ENCODE measurements at regions not wholly inside any gene's neighbourhood (a gene's known extent, or its start where the extent isn't known, plus 50 kb on each side); places are given as distances from the start of the nearest gene placed in this dataset.

- Histone ChIP-seq H3K27me3 (ENCODE audit: insufficient read depth, low read length) (no peaks in the 10 kb centered on the region), H3K4me3 (ENCODE audit: insufficient read depth, low read length) (no peak overlapping the region), H2AFZ (ENCODE audit: low read length) (no peak overlapping the region), H3K27ac (ENCODE audit: low read depth, low read length) (no peak overlapping the region), H3K79me2 (ENCODE audit: insufficient read depth, low read length) (no peaks in the 10 kb centered on the region), H4K20me1 (ENCODE audit: insufficient read depth, low read length) (no peaks in the 10 kb centered on the region), H3K4me1 (ENCODE audit: insufficient read depth, low read length) (no peaks in the 10 kb centered on the region), H3K4me2 (ENCODE audit: insufficient read depth, low read length) (no peak overlapping the region), H3K36me3 (ENCODE audit: insufficient read depth, low read length) (no peaks in the 10 kb centered on the region), H3K9me3 (ENCODE audit: low read depth, low read length) (no peaks in the 10 kb centered on the region)
- TF ChIP-seq, protein P1, sequence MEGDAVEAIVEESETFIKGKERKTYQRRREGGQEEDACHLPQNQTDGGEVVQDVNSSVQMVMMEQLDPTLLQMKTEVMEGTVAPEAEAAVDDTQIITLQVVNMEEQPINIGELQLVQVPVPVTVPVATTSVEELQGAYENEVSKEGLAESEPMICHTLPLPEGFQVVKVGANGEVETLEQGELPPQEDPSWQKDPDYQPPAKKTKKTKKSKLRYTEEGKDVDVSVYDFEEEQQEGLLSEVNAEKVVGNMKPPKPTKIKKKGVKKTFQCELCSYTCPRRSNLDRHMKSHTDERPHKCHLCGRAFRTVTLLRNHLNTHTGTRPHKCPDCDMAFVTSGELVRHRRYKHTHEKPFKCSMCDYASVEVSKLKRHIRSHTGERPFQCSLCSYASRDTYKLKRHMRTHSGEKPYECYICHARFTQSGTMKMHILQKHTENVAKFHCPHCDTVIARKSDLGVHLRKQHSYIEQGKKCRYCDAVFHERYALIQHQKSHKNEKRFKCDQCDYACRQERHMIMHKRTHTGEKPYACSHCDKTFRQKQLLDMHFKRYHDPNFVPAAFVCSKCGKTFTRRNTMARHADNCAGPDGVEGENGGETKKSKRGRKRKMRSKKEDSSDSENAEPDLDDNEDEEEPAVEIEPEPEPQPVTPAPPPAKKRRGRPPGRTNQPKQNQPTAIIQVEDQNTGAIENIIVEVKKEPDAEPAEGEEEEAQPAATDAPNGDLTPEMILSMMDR (IDR thresholded peaks at IDR 0.05; ENCODE audit: extremely low read depth, low read depth, low read length) = no peak
- no peak for DNase-seq (ENCODE audit: insufficient read length, low spot score, missing footprints)
Measured at GRCh38 chr4:177562859-177563258, 120.6 kb upstream of the AGA start.

DNA sequence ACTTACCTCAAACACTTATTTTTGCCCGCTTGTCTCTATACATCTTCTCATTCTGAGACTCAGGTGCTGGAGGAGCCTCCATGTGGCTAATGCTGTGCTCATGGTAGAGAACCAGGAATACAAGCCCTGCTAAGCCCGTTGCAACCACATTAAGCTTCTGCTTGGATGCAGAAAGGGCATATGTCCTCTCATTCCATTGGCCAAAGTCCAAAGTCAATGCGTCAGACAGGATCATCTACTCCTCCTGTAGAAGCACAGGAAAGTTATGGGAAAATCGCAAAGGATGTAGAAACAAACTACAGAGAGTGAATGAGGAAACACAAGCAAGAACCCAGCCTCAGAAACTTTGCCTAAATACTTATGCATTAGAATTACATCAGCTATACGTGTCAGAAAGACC, 124.5 kb upstream of the AGA start:
- Histone ChIP-seq H3K9me3 (ENCODE audit: low read depth, low read length) (no peaks in the 10 kb centered on the region), H2AFZ (ENCODE audit: low read length) (no peak overlapping the region), H3K27me3 (ENCODE audit: insufficient read depth, low read length) (no peaks in the 10 kb centered on the region), H3K4me1 (ENCODE audit: insufficient read depth, low read length) (peaks cover 3% of the 10 kb centered on the region), H3K36me3 (ENCODE audit: insufficient read depth, low read length) (no peaks in the 10 kb centered on the region), H3K4me2 (ENCODE audit: insufficient read depth, low read length) (no peak overlapping the region), H4K20me1 (ENCODE audit: insufficient read depth, low read length) (no peaks in the 10 kb centered on the region), H3K4me3 (ENCODE audit: insufficient read depth, low read length) (no peak overlapping the region), H3K27ac (ENCODE audit: low read depth, low read length) (no peak overlapping the region), H3K79me2 (ENCODE audit: insufficient read depth, low read length) (no peaks in the 10 kb centered on the region)
- TF ChIP-seq, protein P1 (IDR thresholded peaks at IDR 0.05; ENCODE audit: extremely low read depth, low read depth, low read length) = no peak
- no peak for DNase-seq (ENCODE audit: insufficient read length, low spot score, missing footprints)

GRCh38 chr4:177568931-177569330, 126.7 kb upstream of the AGA start:
- H3K4me2 ChIP-seq (ENCODE audit: insufficient read depth, low read length) = no peak overlapping the region
- H3K27me3 ChIP-seq (ENCODE audit: insufficient read depth, low read length) = no peaks in the 10 kb centered on the region
- no peaks in the 10 kb centered on the region for H4K20me1 ChIP-seq (ENCODE audit: insufficient read depth, low read length)
- no peaks in the 10 kb centered on the region for H3K36me3 ChIP-seq (ENCODE audit: insufficient read depth, low read length)
- H3K4me1 ChIP-seq (ENCODE audit: insufficient read depth, low read length) = peaks cover 9% of the 10 kb centered on the region
- no peak overlapping the region for H3K27ac ChIP-seq (ENCODE audit: low read depth, low read length)
- no peaks in the 10 kb centered on the region for H3K79me2 ChIP-seq (ENCODE audit: insufficient read depth, low read length)
- no peaks in the 10 kb centered on the region for H3K9me3 ChIP-seq (ENCODE audit: low read depth, low read length)
- no peak for DNase-seq (ENCODE audit: insufficient read length, low spot score, missing footprints)
- H2AFZ ChIP-seq (ENCODE audit: low read length) = no peak overlapping the region
- H3K4me3 ChIP-seq (ENCODE audit: insufficient read depth, low read length) = no peak overlapping the region
- TF ChIP-seq, protein P1 (IDR thresholded peaks at IDR 0.05; ENCODE audit: extremely low read depth, low read depth, low read length) = no peak

- no peak overlapping the region for H3K27ac ChIP-seq (ENCODE audit: low read depth, low read length)
- no peak overlapping the region for H3K4me3 ChIP-seq (ENCODE audit: insufficient read depth, low read length)
- H3K79me2 ChIP-seq (ENCODE audit: insufficient read depth, low read length) = no peaks in the 10 kb centered on the region
- no peaks in the 10 kb centered on the region for H3K27me3 ChIP-seq (ENCODE audit: insufficient read depth, low read length)
- TF ChIP-seq, protein P1 (IDR thresholded peaks at IDR 0.05; ENCODE audit: extremely low read depth, low read depth, low read length) = no peak
- H3K9me3 ChIP-seq (ENCODE audit: low read depth, low read length) = no peaks in the 10 kb centered on the region
- H3K36me3 ChIP-seq (ENCODE audit: insufficient read depth, low read length) = no peaks in the 10 kb centered on the region
- DNase-seq (ENCODE audit: insufficient read length, low spot score, missing footprints) = no peak
- H4K20me1 ChIP-seq (ENCODE audit: insufficient read depth, low read length) = no peaks in the 10 kb centered on the region
- peak overlapping the region; percentile 25 for H2AFZ ChIP-seq (ENCODE audit: low read length)
- H3K4me2 ChIP-seq (ENCODE audit: insufficient read depth, low read length) = no peak overlapping the region
- H3K4me1 ChIP-seq (ENCODE audit: insufficient read depth, low read length) = peaks cover 11% of the 10 kb centered on the region
Measured at GRCh38 chr4:177569434-177569833, 127.2 kb upstream of the AGA start.
